Transverse colon (tissue), 4 donors: ENCODE measurements at regions not wholly inside any gene's neighbourhood (a gene's known extent, or its start where the extent isn't known, plus 50 kb on each side); places are given as distances from the start of the nearest gene placed in this dataset.

Experiments used
- DNase-seq: peaks from one replicate; pipeline ENCODE4 v3.0.0-alpha.2; 2019
- H3K27ac ChIP-seq, 4 donors: fragments of 200-600 bp; sonication (generic); 2 replicates each; pipeline ENCODE4 v1.5.1; 2016 to 2018; ENCODE audit warnings: inconsistent platforms in 4 of 4
- H3K27me3 ChIP-seq: fragments of 200-600 bp; sonication (generic); 2 replicates; pipeline ENCODE4 v1.5.1; 2017; ENCODE audit warnings: inconsistent platforms
- H3K36me3 ChIP-seq, 4 donors: fragments of 200-600 bp; sonication (generic); 2 replicates each; pipeline ENCODE4 v1.5.1; 2017 to 2019; ENCODE audit warnings: inconsistent platforms in 4 of 4
- H3K4me1 ChIP-seq, 4 donors: fragments of 200-600 bp; sonication (generic); 2 replicates each; pipeline ENCODE4 v1.5.1; 2017 to 2020; ENCODE audit warnings: inconsistent platforms in 4 of 4
- H3K4me3 ChIP-seq, 4 donors: fragments of 200-600 bp; sonication (generic); 1 replicate in 1 of 4; 2 replicates in 3 of 4; pipeline versions ENCODE4 v1.5.1 to v1.6.1; 2017 to 2019; ENCODE audit warnings: inconsistent platforms in 4 of 4
- H3K9me3 ChIP-seq, 2 donors: fragments of 200-600 bp; sonication (generic); 2 replicates each; pipeline ENCODE4 v1.5.1; 2017 to 2019; ENCODE audit warnings: inconsistent platforms in 2 of 2
- CTCF ChIP-seq, 5 experiments: fragments of 200-600 bp in 3 of 5; fragments of 450-650 bp in 2 of 5; sonication (generic) in 3 of 5; IDR thresholded peaks; 1 replicate in 2 of 5; 2 replicates in 3 of 5; pipeline ENCODE4 v1.5.1; 2016 to 2017; ENCODE audit warnings: antibody characterized with exemption in 5 of 5, inconsistent platforms in 3 of 5, mild to moderate bottlenecking in 2 of 5, moderate library complexity in 1 of 5
- EP300 ChIP-seq: sonication (generic); formaldehyde crosslinking; IDR thresholded peaks from one replicate; pipeline ENCODE4 v1.6.1; 2017; ENCODE audit warnings: antibody characterized with exemption, low read depth
- POLR2A ChIP-seq: fragments of 450-650 bp; IDR thresholded peaks from one replicate; pipeline ENCODE4 v1.6.1; 2016; ENCODE audit warnings: antibody characterized with exemption, mild to moderate bottlenecking, moderate library complexity
- POLR2AphosphoS5 ChIP-seq, 3 donors: sonication (generic); formaldehyde crosslinking; IDR thresholded peaks; one replicate each; pipeline ENCODE4 v1.6.1; 2016; ENCODE audit warnings: antibody characterized with exemption in 3 of 3
- WGBS, 2 donors: methylation state at CpG; one replicate each; pipeline ENCODE4 v1.1.5; 2018; ENCODE audit warnings: low coverage in 1 of 2; 5-methylcytosine and 5-hydroxymethylcytosine counted together
- in situ Hi-C, 4 donors: fragments of 200-750 bp; cut with MboI; loops; one replicate each; pipeline versions ENCODE4 v1.15.0 to v1.15.1; 2017; ENCODE audit warnings: low sequenced_read_pairs in 3 of 4, low pct_ligation_motif_present in 1 of 4, low pct_unique_long_range_greater_than_20kb in 1 of 4
- intact Hi-C: fragments of 100-400 bp; cut with DNase I; formaldehyde crosslinking; loops from one replicate; pipeline ENCODE4 v1.15.1; 2023; ENCODE audit warnings: low total_unique reads

- peak overlapping the region; percentile 65 to 77 (median 72) for H3K27ac ChIP-seq
- H3K9me3 ChIP-seq = no peaks in the 10 kb centered on the region
- WGBS, 2 donors = 38 to 44% methylated on average over 5 to 6 of the region's 6 CpGs
- intact Hi-C loops = no loop called here
- H3K4me1 ChIP-seq = peaks cover 0 to 8% (median 0%) of the 10 kb centered on the region in 4 donors
- H3K27me3 ChIP-seq = no peaks in the 10 kb centered on the region
- H3K36me3 ChIP-seq = no peaks in the 10 kb centered on the region
- no peak for TF ChIP-seq EP300
- TF ChIP-seq POLR2AphosphoS5 (IDR thresholded peaks at IDR 0.05) = no peak
- no peak for TF ChIP-seq CTCF (IDR thresholded peaks at IDR 0.05)
- no peak for TF ChIP-seq POLR2A
- H3K4me3 ChIP-seq = no peak overlapping the region
- in situ Hi-C loops = no loop called here
- DNase-seq = no peak
Observed at GRCh38 chr13:81223778-81224177, 882.9 kb upstream of the SPRY2 start.

GRCh38 chr13:81211713-81212112 lies 870.8 kb upstream of the SPRY2 start:
- Histone ChIP-seq H3K9me3 (no peaks in the 10 kb centered on the region), H3K4me3 (no peak overlapping the region), H3K36me3 (no peaks in the 10 kb centered on the region), H3K27ac (no peak overlapping the region), H3K4me1 (no peaks in the 10 kb centered on the region), H3K27me3 (no peaks in the 10 kb centered on the region)
- in situ Hi-C loops = no loop called here
- no peak for DNase-seq
- intact Hi-C loops = no loop called here
- TF ChIP-seq EP300 = no peak
- WGBS, 2 donors = 62 to 66% methylated on average over 2 of the region's 2 CpGs

GRCh38 chr13:81207636-81208035 lies 866.7 kb upstream of the SPRY2 start:
- DNase-seq = no peak
- no peak overlapping the region for H3K27ac ChIP-seq
- intact Hi-C loops = no loop called here
- no peaks in the 10 kb centered on the region for H3K4me1 ChIP-seq
- no peak for TF ChIP-seq POLR2A
- TF ChIP-seq CTCF (IDR thresholded peaks at IDR 0.05) = no peak
- no peak for TF ChIP-seq EP300
- no peak for TF ChIP-seq POLR2AphosphoS5 (IDR thresholded peaks at IDR 0.05)
- WGBS, 2 donors = 63 to 93% methylated on average over 1 to 3 of the region's 3 CpGs
- in situ Hi-C loops = no loop called here
- no peaks in the 10 kb centered on the region for H3K27me3 ChIP-seq
- H3K9me3 ChIP-seq = no peaks in the 10 kb centered on the region
- H3K4me3 ChIP-seq = no peak overlapping the region
- no peaks in the 10 kb centered on the region for H3K36me3 ChIP-seq

- DNase-seq = no peak
- H3K4me3 ChIP-seq = no peak overlapping the region
- TF ChIP-seq POLR2AphosphoS5 (IDR thresholded peaks at IDR 0.05) (no peak), POLR2A (no peak), EP300 (no peak), CTCF (IDR thresholded peaks at IDR 0.05) (no peak)
- H3K4me1 ChIP-seq = no peaks in the 10 kb centered on the region
- no peaks in the 10 kb centered on the region for H3K27me3 ChIP-seq
- intact Hi-C loops (no loop called here), in situ Hi-C loops (no loop called here)
- no peaks in the 10 kb centered on the region for H3K9me3 ChIP-seq
- no peaks in the 10 kb centered on the region for H3K36me3 ChIP-seq
- H3K27ac ChIP-seq = no peak overlapping the region
Observed at GRCh38 chr13:81207231-81207630, 866.3 kb upstream of the SPRY2 start.

- no peak for TF ChIP-seq CTCF (IDR thresholded peaks at IDR 0.05)
- no peak for TF ChIP-seq POLR2AphosphoS5 (IDR thresholded peaks at IDR 0.05)
- no peak for TF ChIP-seq POLR2A
- no peak for TF ChIP-seq EP300
- intact Hi-C loops (no loop called here), in situ Hi-C loops (no loop called here)
- no peak for DNase-seq
- Histone ChIP-seq H3K4me3 (no peak overlapping the region), H3K9me3 (no peaks in the 10 kb centered on the region), H3K36me3 (no peaks in the 10 kb centered on the region), H3K27ac (no peak overlapping the region), H3K27me3 (no peaks in the 10 kb centered on the region), H3K4me1 (no peaks in the 10 kb centered on the region)
- 86 to 100% methylated on average over 1 of the region's 1 CpG for WGBS, 2 donors
Observed at GRCh38 chr13:81203783-81204182, 862.9 kb upstream of the SPRY2 start.
